PC-9 (cell line): ENCODE measurements at regions not wholly inside any gene's neighbourhood (a gene's known extent, or its start where the extent isn't known, plus 50 kb on each side); places are given as distances from the start of the nearest gene placed in this dataset.

ENCODE experiments used
- CTCF ChIP-seq: fragments of 200-600 bp; sonication (generic); conservative IDR thresholded peaks from 2 replicates; pipeline ENCODE4 v1.6.1; 2017; ENCODE audit warnings: mixed run types, antibody characterized with exemption, mild to moderate bottlenecking, moderate library complexity
- EZH2 ChIP-seq: fragments of 200-600 bp; sonication (generic); IDR thresholded peaks from 2 replicates; pipeline ENCODE4 v1.8.0; 2017; ENCODE audit warnings: antibody characterized with exemption, low read depth

DNA sequence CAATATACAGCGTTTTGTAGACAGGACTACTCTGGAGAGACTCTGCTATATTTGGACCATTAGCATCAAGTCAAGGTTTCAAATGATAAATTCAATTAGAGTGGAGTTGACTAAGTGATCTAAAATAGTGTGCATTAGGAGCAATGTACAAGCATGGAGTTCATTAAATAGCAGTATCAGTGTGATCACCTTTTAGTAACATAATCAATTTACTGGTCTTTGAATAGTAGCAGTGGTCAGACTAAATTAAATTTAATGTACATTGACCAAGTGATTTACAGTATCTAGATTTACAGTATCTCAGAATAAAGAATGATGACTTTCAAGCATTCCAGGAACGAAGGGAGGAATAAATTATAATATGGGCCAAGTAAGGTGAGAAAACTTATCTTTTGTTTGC, 489.6 kb upstream of the ADGRL4 start:
- TF ChIP-seq CTCF = no peak
- TF ChIP-seq EZH2 = no peak
